Sigmoid colon (tissue), 4 donors: ENCODE measurements at regions not wholly inside any gene's neighbourhood (a gene's known extent, or its start where the extent isn't known, plus 50 kb on each side); places are given as distances from the start of the nearest gene placed in this dataset.

Source experiments
- POLR2A ChIP-seq, 2 donors: fragments of 450-650 bp; IDR thresholded peaks; one replicate each; pipeline ENCODE4 v1.6.1; 2016; ENCODE audit warnings: antibody characterized with exemption in 2 of 2, mild to moderate bottlenecking in 2 of 2, moderate library complexity in 2 of 2
- POLR2AphosphoS5 ChIP-seq, 4 donors: sonication (generic); formaldehyde crosslinking; IDR thresholded peaks; one replicate each; pipeline ENCODE4 v1.6.1; 2017; ENCODE audit warnings: antibody characterized with exemption in 4 of 4
- TF ChIP-seq, protein P1 (sequence below), 4 experiments: fragments of 450-650 bp in 3 of 4; fragments of 200-600 bp in 1 of 4; IDR thresholded peaks; one replicate each; pipeline ENCODE4 v1.5.1; 2016 to 2019; ENCODE audit warnings: antibody characterized with exemption in 4 of 4, mild to moderate bottlenecking in 3 of 4, moderate library complexity in 2 of 4

DNA sequence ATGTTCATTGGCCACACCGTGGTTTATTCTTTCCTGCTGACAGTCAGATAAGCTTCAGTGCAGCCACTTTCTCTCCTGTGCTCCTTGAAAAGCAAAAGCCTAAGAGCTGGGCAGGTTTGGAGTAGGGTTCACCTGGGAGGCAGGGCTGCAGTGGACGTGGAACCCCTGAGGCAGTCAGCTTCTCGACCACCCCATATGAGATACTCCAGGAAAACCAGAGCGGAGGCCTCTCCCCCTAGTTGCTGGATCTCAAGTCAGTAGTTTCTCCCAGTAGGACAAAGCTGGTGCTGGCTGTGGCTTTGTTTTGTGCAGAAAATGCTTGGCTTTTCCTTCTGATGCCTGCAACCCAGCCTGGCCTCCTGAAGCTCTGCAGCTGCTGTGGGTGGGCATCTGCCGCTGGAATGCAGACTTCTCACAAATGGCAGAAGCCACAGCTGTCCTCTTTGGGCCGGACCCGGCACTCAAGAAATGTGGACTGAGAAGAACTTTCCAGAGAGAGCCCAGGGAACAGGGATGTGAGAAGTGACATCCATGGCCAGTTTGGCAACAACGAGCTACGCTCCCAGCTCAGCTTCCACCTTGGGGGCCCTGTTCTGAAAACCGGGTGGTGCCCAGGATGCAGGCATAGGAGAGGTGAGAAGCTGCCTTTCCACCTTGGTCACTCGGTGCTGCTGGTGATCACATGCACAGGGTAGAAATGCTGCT lies 276.6 kb upstream of the TCERG1L start:
- no peak for TF ChIP-seq POLR2A (IDR thresholded peaks at IDR 0.05)
- TF ChIP-seq, protein P1, sequence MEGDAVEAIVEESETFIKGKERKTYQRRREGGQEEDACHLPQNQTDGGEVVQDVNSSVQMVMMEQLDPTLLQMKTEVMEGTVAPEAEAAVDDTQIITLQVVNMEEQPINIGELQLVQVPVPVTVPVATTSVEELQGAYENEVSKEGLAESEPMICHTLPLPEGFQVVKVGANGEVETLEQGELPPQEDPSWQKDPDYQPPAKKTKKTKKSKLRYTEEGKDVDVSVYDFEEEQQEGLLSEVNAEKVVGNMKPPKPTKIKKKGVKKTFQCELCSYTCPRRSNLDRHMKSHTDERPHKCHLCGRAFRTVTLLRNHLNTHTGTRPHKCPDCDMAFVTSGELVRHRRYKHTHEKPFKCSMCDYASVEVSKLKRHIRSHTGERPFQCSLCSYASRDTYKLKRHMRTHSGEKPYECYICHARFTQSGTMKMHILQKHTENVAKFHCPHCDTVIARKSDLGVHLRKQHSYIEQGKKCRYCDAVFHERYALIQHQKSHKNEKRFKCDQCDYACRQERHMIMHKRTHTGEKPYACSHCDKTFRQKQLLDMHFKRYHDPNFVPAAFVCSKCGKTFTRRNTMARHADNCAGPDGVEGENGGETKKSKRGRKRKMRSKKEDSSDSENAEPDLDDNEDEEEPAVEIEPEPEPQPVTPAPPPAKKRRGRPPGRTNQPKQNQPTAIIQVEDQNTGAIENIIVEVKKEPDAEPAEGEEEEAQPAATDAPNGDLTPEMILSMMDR (IDR thresholded peaks at IDR 0.05) = no peak
- TF ChIP-seq POLR2AphosphoS5 (IDR thresholded peaks at IDR 0.05) = no peak
